ENCODE measurements at regions not wholly inside any gene's neighbourhood (a gene's known extent, or its start where the extent isn't known, plus 50 kb on each side); places are given as distances from the start of the nearest gene placed in this dataset.

GRCh38 chr11:37908219-37908548, 1310.1 kb upstream of the RAG2 start:
- ChIA-PET CTCF (no interaction called here), POLR2A (no interaction called here)
- H3K4me1 Mint-ChIP-seq = no peaks in the 10 kb centered on the region
- peaks cover 78% of the 10 kb centered on the region for H3K9me3 Mint-ChIP-seq
- peaks cover 2% of the 10 kb centered on the region for H3K27me3 Mint-ChIP-seq (ENCODE audit: low read depth)
- no peak overlapping the region for H3K4me3 Mint-ChIP-seq
- no peak overlapping the region for H3K27ac Mint-ChIP-seq
- no peak for DNase-seq (ENCODE audit: low spot score)
- TF ChIP-seq TCF7 (CRISPR knock-in tag; IDR thresholded peaks at IDR 0.05; ENCODE audit: low read depth) (no peak), USF2 (CRISPR knock-in tag; IDR thresholded peaks at IDR 0.05) (no peak), ZNF396 (CRISPR knock-in tag; IDR thresholded peaks at IDR 0.05; ENCODE audit: borderline replicate concordance) (no peak)
- peaks cover 50% of the 10 kb centered on the region for H3K36me3 Mint-ChIP-seq
- ATAC-seq = no peak

- H3K27me3 Mint-ChIP-seq (ENCODE audit: low read depth) = peaks cover 2% of the 10 kb centered on the region
- peaks cover 49% of the 10 kb centered on the region for H3K36me3 Mint-ChIP-seq
- no peak for TF ChIP-seq FOXJ3 (CRISPR knock-in tag; IDR thresholded peaks at IDR 0.05; ENCODE audit: borderline replicate concordance)
- no peak for TF ChIP-seq ZNF425 (CRISPR knock-in tag; conservative IDR thresholded peaks at IDR 0.05)
- no peak for TF ChIP-seq ZNF423 (CRISPR knock-in tag; IDR thresholded peaks at IDR 0.05)
- no peak for TF ChIP-seq ZNF671 (CRISPR knock-in tag; IDR thresholded peaks at IDR 0.05)
- no peak for TF ChIP-seq ESRRA (CRISPR knock-in tag; IDR thresholded peaks at IDR 0.05; ENCODE audit: borderline replicate concordance)
- no peak for TF ChIP-seq TEAD4 (CRISPR knock-in tag; IDR thresholded peaks at IDR 0.05)
- no peak for TF ChIP-seq ZNF138 (CRISPR knock-in tag; conservative IDR thresholded peaks at IDR 0.05)
- TF ChIP-seq HMGA2 (CRISPR knock-in tag; IDR thresholded peaks at IDR 0.05) = no peak
- TF ChIP-seq ZNF512 (CRISPR knock-in tag; IDR thresholded peaks at IDR 0.05; ENCODE audit: borderline replicate concordance) = no peak
- no peak for TF ChIP-seq E2F4 (CRISPR knock-in tag; IDR thresholded peaks at IDR 0.05; ENCODE audit: borderline replicate concordance, low read depth)
- TF ChIP-seq ERG (CRISPR knock-in tag; IDR thresholded peaks at IDR 0.05) = no peak
- TF ChIP-seq E2F5 (CRISPR knock-in tag; IDR thresholded peaks at IDR 0.05) = no peak
- TF ChIP-seq OVOL2 (CRISPR knock-in tag; IDR thresholded peaks at IDR 0.05; ENCODE audit: borderline replicate concordance) = no peak
- TF ChIP-seq ZNF219 (CRISPR knock-in tag; IDR thresholded peaks at IDR 0.05; ENCODE audit: borderline replicate concordance) = no peak
- no peak for TF ChIP-seq GTF2I (CRISPR knock-in tag; conservative IDR thresholded peaks at IDR 0.05)
- TF ChIP-seq ZNF396 (CRISPR knock-in tag; IDR thresholded peaks at IDR 0.05; ENCODE audit: borderline replicate concordance) = no peak
- no peak for TF ChIP-seq ZMAT4 (CRISPR knock-in tag; IDR thresholded peaks at IDR 0.05)
- no peak for TF ChIP-seq FOXK1 (CRISPR knock-in tag; IDR thresholded peaks at IDR 0.05)
- no peak for TF ChIP-seq ZNF263 (CRISPR knock-in tag; IDR thresholded peaks at IDR 0.05; ENCODE audit: low read depth)
- H3K4me1 Mint-ChIP-seq = no peaks in the 10 kb centered on the region
- H3K4me3 Mint-ChIP-seq = no peak overlapping the region
- CTCF ChIA-PET = no interaction called here
- no peak for ATAC-seq
- peaks cover 77% of the 10 kb centered on the region for H3K9me3 Mint-ChIP-seq
- no peak overlapping the region for H3K27ac Mint-ChIP-seq
- no peak for DNase-seq (ENCODE audit: low spot score)
- POLR2A ChIA-PET = no interaction called here
Measured at GRCh38 chr11:37907436-37908218, 1309.6 kb upstream of the RAG2 start.

Data from WTC11 (cell line).